HepG2 (cell line): ENCODE measurements at regions not wholly inside any gene's neighbourhood (a gene's known extent, or its start where the extent isn't known, plus 50 kb on each side); places are given as distances from the start of the nearest gene placed in this dataset.

Experiments
- ATAC-seq: fragments of 200-7000 bp; cut with Tn5 transposase; 3 replicates; pipeline ENCODE4 v1.9.1; 2020; ENCODE audit warnings: mild to moderate bottlenecking, moderate library complexity
- BruUV-seq: library from RNA; stranded (reverse); fragments of 400-500 nt; replicated peaks from 2 replicates; lab custom pipeline; 2021; lab: Mats Ljungman, UMichigan
- CTCF ChIA-PET: fragments of 300-600 bp; formaldehyde crosslinking; extraction: SDS; loops from one replicate; lab custom pipeline; 2021; ENCODE audit warnings: low total read pairs, inconsistent platforms, low intra/inter-chr PET ratio; lab: Yijun Ruan, JAX
- POLR2A ChIA-PET: fragments of 350-600 bp; sonication (Branson Sonifier 250); formaldehyde crosslinking; loops from one replicate; lab custom pipeline; 2020; ENCODE audit warnings: antibody characterized with exemption, inconsistent platforms; lab: Yijun Ruan, JAX
- DNase-seq: peaks from one replicate; pipeline ENCODE4 v3.0.0-alpha.2; 2015; ENCODE audit warnings: low spot score
- FAIRE-seq: peaks from 3 replicates; lab custom pipeline; 2011; peaks lifted over from hg19 to GRCh38; lab: Jason Lieb, UNC
- H2AFZ ChIP-seq: one replicate; pipeline ENCODE4 v1.6.1; 2011; ENCODE audit warnings: low read length, inconsistent platforms
- H3K27ac ChIP-seq: fragments of 300-600 bp; 3 replicates; pipeline ENCODE4 v1.8.0; 2011; ENCODE audit warnings: mixed run types, mild to moderate bottlenecking, mixed read lengths, low read length, inconsistent platforms; ENCODE audit not compliant: insufficient read depth; ENCODE audit errors: extremely low read length
- H3K27me3 ChIP-seq, 2 experiments: fragments of 200-600 bp in 1 of 2; 2 replicates in 1 of 2; 3 replicates in 1 of 2; pipeline versions ENCODE4 v1.6.0 to v1.8.0; 2011; ENCODE audit warnings: low read length in 2 of 2, mild to moderate bottlenecking in 2 of 2, moderate library complexity in 2 of 2, inconsistent platforms in 1 of 2; ENCODE audit not compliant: insufficient read depth in 2 of 2, control insufficient read depth in 1 of 2
- H3K36me3 ChIP-seq, 2 experiments: fragments of 200-600 bp in 1 of 2; replicated peaks in 1 of 2; 2 replicates in 1 of 2; 3 replicates in 1 of 2; pipeline versions ENCODE4 v1.5.1 to v1.8.0; 2011; ENCODE audit warnings: low read length in 2 of 2, inconsistent platforms in 1 of 2; ENCODE audit not compliant: insufficient read depth in 2 of 2, control insufficient read depth in 1 of 2
- H3K4me1 ChIP-seq: 2 replicates; pipeline ENCODE4 v1.5.1; 2012; ENCODE audit warnings: low read length, inconsistent platforms; ENCODE audit not compliant: insufficient read depth
- H3K4me2 ChIP-seq: 2 replicates; pipeline ENCODE4 v1.6.0; 2011; ENCODE audit warnings: low read depth, low read length, inconsistent platforms
- H3K4me3 ChIP-seq, 3 experiments: fragments of 200-600 bp in 1 of 3; sonication (generic), shearing (Covaris generic) in 1 of 3; replicated peaks in 1 of 3; 2 replicates each; pipeline ENCODE4 v1.5.1; 2011 to 2016; ENCODE audit warnings: low read length in 3 of 3, inconsistent platforms in 2 of 3, low read depth in 2 of 3, mild to moderate bottlenecking in 2 of 3, control low read depth in 1 of 3, mixed read lengths in 1 of 3; ENCODE audit not compliant: insufficient read depth in 1 of 3
- H3K79me2 ChIP-seq: one replicate; pipeline ENCODE4 v1.6.1; 2011; ENCODE audit warnings: low read length, inconsistent platforms; ENCODE audit not compliant: insufficient read depth
- H3K9ac ChIP-seq: 2 replicates; pipeline ENCODE4 v1.6.0; 2011; ENCODE audit warnings: mild to moderate bottlenecking, low read depth, low read length, inconsistent platforms; ENCODE audit not compliant: insufficient read depth
- H3K9me3 ChIP-seq: 2 replicates; pipeline ENCODE4 v1.5.1; 2012; ENCODE audit warnings: mild to moderate bottlenecking, low read length
- H4K20me1 ChIP-seq: 2 replicates; pipeline ENCODE4 v1.6.0; 2011; ENCODE audit warnings: inconsistent platforms, mild to moderate bottlenecking, low read length, moderate library complexity; ENCODE audit not compliant: insufficient read depth
- CHD2 ChIP-seq: IDR thresholded peaks from 2 replicates; pipeline ENCODE4 v1.6.1; 2011; ENCODE audit warnings: low read depth, low read length, improper control_type of control experiment
- FOXA1 ChIP-seq, 2 experiments: fragments of 450-650 bp in 1 of 2; sonication (generic) in 1 of 2; formaldehyde crosslinking in 1 of 2; IDR thresholded peaks; 2 replicates each; pipeline versions ENCODE4 v1.4.0 to v1.6.1; 2016 to 2020; ENCODE audit warnings: missing genetic modification reagents in 1 of 2
- GATA4 ChIP-seq: sonication (generic); IDR thresholded peaks from 2 replicates; pipeline ENCODE4 v1.6.1; 2016; ENCODE audit warnings: antibody characterized with exemption, low read depth, borderline replicate concordance
- HIC2 ChIP-seq: sonication (generic); formaldehyde crosslinking; IDR thresholded peaks from 2 replicates; pipeline ENCODE4 v1.9.0; 2022; ENCODE audit warnings: low read depth, missing genetic modification reagents
- HOXA3 ChIP-seq: sonication (generic); formaldehyde crosslinking; IDR thresholded peaks from 2 replicates; pipeline ENCODE4 v1.5.0; 2020; ENCODE audit warnings: missing genetic modification reagents
- MAZ ChIP-seq, 2 experiments: sonication (generic) in 1 of 2; formaldehyde crosslinking in 1 of 2; IDR thresholded peaks; 2 replicates each; pipeline versions ENCODE4 v1.5.0 to v1.6.1; 2012 to 2020; ENCODE audit warnings: low read depth in 2 of 2, mild to moderate bottlenecking in 2 of 2, borderline replicate concordance in 1 of 2, improper control_type of control experiment in 1 of 2, low read length in 1 of 2, missing genetic modification reagents in 1 of 2, moderate library complexity in 1 of 2
- MXD3 ChIP-seq: IDR thresholded peaks from 2 replicates; pipeline ENCODE4 v1.6.1; 2016; ENCODE audit warnings: mild to moderate bottlenecking, missing biosample characterization, missing genetic modification reagents
- NAIF1 ChIP-seq: sonication (generic); formaldehyde crosslinking; IDR thresholded peaks from 2 replicates; pipeline ENCODE4 v1.5.0; 2020; ENCODE audit warnings: mild to moderate bottlenecking, missing genetic modification reagents, borderline replicate concordance
- NFKBIZ ChIP-seq: IDR thresholded peaks from 2 replicates; pipeline ENCODE4 v1.6.1; 2018; ENCODE audit warnings: missing genetic modification reagents, missing compliant biosample characterization
- PBX2 ChIP-seq: IDR thresholded peaks from 2 replicates; pipeline ENCODE4 v1.6.1; 2016; ENCODE audit warnings: control low read depth
- YEATS4 ChIP-seq: sonication (generic); formaldehyde crosslinking; IDR thresholded peaks from 2 replicates; pipeline ENCODE4 v1.4.0; 2020; ENCODE audit warnings: missing genetic modification reagents, borderline replicate concordance
- ZNF562 ChIP-seq: sonication (generic); formaldehyde crosslinking; IDR thresholded peaks from 2 replicates; pipeline ENCODE4 v1.8.0; 2022; ENCODE audit warnings: missing genetic modification reagents, borderline replicate concordance
- ZNF564 ChIP-seq: sonication (generic); formaldehyde crosslinking; IDR thresholded peaks from 2 replicates; pipeline ENCODE4 v1.8.1; 2023; ENCODE audit warnings: mild to moderate bottlenecking, missing genetic modification reagents
- ZSCAN31 ChIP-seq: sonication (generic); formaldehyde crosslinking; IDR thresholded peaks from 2 replicates; pipeline ENCODE4 v1.5.0; 2020; ENCODE audit warnings: low read depth, mild to moderate bottlenecking, missing genetic modification reagents
- whole genome bisulfite sequencing: methylation state at CpG from one replicate; pipeline ENCODE4 v1.1.6; 2017; ENCODE audit warnings: low lambda C conversion rate; 5-methylcytosine and 5-hydroxymethylcytosine counted together
- in situ Hi-C: cut with HindIII; loops from 2 replicates; pipeline ENCODE4 v1.10.0; 2017; ENCODE audit warnings: low pct_unique_long_range_greater_than_20kb; ENCODE audit not compliant: extremely low pct_ligation_motif_present
- intact Hi-C: fragments of 100-400 bp; cut with micrococcal nuclease; formaldehyde crosslinking; loops from one replicate; pipeline ENCODE4 v1.10.0; 2022; ENCODE audit not compliant: unreplicated experiment
- TF ChIP-seq, protein P1 (sequence below): sonication (generic); formaldehyde crosslinking; IDR thresholded peaks from 2 replicates; pipeline ENCODE4 v1.5.1; 2020; ENCODE audit warnings: missing genetic modification reagents, mild to moderate bottlenecking, borderline replicate concordance

- ATAC-seq = no peak
- Histone ChIP-seq H3K27ac (no peak overlapping the region), H3K4me2 (no peak overlapping the region), H3K9ac (no peak overlapping the region), H3K4me3 (no peak overlapping the region), H4K20me1 (no peaks in the 10 kb centered on the region), H3K9me3 (peaks cover 6% of the 10 kb centered on the region), H3K4me1 (no peaks in the 10 kb centered on the region), H3K36me3 (no peaks in the 10 kb centered on the region), H2AFZ (no peak overlapping the region), H3K27me3 (no peaks in the 10 kb centered on the region), H3K79me2 (no peaks in the 10 kb centered on the region)
- in situ Hi-C loops = no loop called here
- DNase-seq = no peak
- POLR2A ChIA-PET = no interaction called here
- intact Hi-C loops = no loop called here
- 0% methylated on average over 5 of the region's 5 CpGs for WGBS
- BruUV-seq = no TSS peak
- FAIRE-seq = no peak
- TF ChIP-seq NFKBIZ (CRISPR knock-in tag) = no peak
- no peak for TF ChIP-seq FOXA1 (IDR thresholded peaks at IDR 0.05)
- TF ChIP-seq FOXA1 (CRISPR knock-in tag; IDR thresholded peaks at IDR 0.05) = no peak
- TF ChIP-seq MAZ (IDR thresholded peaks at IDR 0.05; ENCODE audit: borderline replicate concordance, low read depth, low read length) = no peak
- no peak for TF ChIP-seq MAZ (CRISPR knock-in tag; IDR thresholded peaks at IDR 0.05; ENCODE audit: low read depth)
- CTCF ChIA-PET = no interaction called here
These were observed 1308.2 kb downstream of the GATA3 start for GRCh38 chr10:9362721-9363120.

- Histone ChIP-seq H3K4me3 (no peak overlapping the region), H3K27me3 (no peaks in the 10 kb centered on the region; a peak in 1 of 5 replicates), H3K4me2 (no peak overlapping the region), H4K20me1 (no peaks in the 10 kb centered on the region), H2AFZ (no peak overlapping the region), H3K27ac (no peak overlapping the region), H3K36me3 (no peaks in the 10 kb centered on the region), H3K9me3 (peaks cover 89% of the 10 kb centered on the region), H3K9ac (no peak overlapping the region), H3K79me2 (no peaks in the 10 kb centered on the region), H3K4me1 (no peaks in the 10 kb centered on the region)
- no peak for DNase-seq
- FAIRE-seq = no peak
- ChIA-PET CTCF (no interaction called here), POLR2A (no interaction called here)
- no TSS peak for BruUV-seq
- intact Hi-C loops = no loop called here
- no peak for ATAC-seq
- in situ Hi-C loops = no loop called here
- 42% methylated on average over 9 of the region's 15 CpGs for WGBS
- TF ChIP-seq, protein P1, sequence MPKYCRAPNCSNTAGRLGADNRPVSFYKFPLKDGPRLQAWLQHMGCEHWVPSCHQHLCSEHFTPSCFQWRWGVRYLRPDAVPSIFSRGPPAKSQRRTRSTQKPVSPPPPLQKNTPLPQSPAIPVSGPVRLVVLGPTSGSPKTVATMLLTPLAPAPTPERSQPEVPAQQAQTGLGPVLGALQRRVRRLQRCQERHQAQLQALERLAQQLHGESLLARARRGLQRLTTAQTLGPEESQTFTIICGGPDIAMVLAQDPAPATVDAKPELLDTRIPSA = no peak
- TF ChIP-seq HIC2 (CRISPR knock-in tag) (no peak), PBX2 (no peak), ZSCAN31 (no peak), MXD3 (no peak), HOXA3 (no peak), NAIF1 (CRISPR knock-in tag) (no peak), CHD2 (no peak), YEATS4 (CRISPR knock-in tag) (no peak), GATA4 (no peak), ZNF562 (CRISPR knock-in tag) (no peak), ZNF564 (CRISPR knock-in tag) (no peak)
These were observed 1324.7 kb downstream of the GATA3 start for GRCh38 chr10:9379183-9379582.
